HG02759 (cell line): ENCODE measurements at regions not wholly inside any gene's neighbourhood (a gene's known extent, or its start where the extent isn't known, plus 50 kb on each side); places are given as distances from the start of the nearest gene placed in this dataset.
"Not testable (repeated sequence)": the region's sequence is repeated elsewhere in the genome, so short reads cannot be mapped to it uniquely, and the experiment has no call there.

Experiments used
- ATAC-seq: cut with Tn5 transposase; IDR thresholded peaks from one replicate; pipeline ENCODE4 v1.9.1; 2021; ENCODE audit warnings: mild to moderate bottlenecking, moderate library complexity; ENCODE audit not compliant: unreplicated experiment

DNA sequence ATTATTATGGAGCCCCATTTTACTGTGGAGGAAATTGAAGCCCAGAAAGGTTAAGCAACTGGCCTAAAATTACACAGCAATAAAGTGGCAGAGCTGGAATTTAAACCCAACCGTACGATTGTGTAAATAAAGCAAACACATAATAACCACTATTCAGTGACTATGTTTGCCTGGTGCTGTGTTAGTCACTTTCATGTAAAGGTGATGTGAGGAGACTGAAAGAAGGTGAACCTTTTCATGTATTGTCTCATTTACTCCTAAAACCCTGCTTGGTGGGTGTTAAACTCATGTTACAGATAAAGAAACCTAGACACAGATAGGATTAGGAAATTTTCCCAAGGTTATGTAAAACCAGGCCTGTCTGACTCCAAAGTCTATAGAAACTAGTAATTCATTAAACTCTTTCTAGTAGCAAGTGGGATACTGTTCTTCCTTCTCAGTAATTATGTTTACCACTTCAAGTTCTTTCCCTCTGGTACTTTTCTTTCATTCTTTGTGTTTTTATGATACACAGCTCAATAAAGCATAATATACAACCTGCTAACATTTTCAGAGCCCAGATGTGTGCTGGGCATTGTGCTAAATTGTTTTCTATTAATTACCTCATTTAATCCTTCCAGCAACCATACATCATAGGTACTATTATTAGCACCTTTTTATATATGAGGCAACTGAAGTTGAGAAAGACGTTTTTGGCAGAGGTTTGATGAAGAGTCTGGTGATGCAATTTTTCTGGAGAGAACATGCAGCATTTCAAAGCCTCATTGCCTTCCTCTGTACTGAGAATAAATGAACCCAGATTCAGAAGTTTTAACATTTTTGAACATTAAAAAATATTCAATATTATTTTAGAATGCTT, 202.7 kb downstream of the SPRY1 start:
- peak; percentile 1 for ATAC-seq

DNA sequence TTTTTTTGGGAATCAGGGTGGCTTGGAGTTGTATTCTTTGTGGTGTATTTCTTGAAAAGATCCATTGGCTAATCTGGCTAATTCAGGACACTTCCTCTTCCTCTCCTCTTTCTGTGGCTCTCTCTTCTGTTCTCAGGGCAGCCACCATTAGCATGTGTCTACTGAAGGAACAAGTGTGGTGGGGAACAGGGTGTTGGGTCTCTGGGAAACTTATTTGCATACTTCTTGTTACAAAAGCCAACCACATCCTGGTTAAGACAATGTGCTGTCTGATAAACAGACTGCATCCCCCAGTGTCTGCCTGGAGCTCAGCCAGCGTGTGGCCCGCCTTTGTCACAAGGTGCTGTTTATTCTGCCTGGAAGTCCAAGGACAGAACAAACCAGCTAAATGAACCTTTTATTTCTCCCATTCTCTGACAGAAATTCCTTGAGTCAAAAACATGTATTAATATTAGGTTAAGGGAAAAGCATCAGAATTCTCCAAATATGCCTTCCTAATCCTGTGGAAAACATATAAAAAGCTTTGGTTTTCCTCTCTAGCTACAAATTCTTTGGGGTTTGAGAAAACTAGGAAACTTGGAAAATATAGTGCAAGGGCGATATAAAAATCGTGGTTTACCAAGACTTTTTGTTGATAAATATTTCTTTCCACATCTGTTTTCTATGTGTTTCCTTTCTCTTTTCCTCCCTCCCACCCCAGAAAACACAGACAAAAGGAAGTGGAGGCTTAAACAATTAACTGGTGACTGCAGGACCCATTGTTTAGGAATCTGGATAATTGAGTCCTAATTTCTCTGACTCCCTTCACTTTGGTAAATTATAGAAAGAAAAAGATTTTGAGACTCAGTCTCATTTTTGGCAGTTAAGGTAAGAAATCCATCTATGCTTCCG, 203.6 kb downstream of the SPRY1 start:
- ATAC-seq: peak; percentile 100

DNA sequence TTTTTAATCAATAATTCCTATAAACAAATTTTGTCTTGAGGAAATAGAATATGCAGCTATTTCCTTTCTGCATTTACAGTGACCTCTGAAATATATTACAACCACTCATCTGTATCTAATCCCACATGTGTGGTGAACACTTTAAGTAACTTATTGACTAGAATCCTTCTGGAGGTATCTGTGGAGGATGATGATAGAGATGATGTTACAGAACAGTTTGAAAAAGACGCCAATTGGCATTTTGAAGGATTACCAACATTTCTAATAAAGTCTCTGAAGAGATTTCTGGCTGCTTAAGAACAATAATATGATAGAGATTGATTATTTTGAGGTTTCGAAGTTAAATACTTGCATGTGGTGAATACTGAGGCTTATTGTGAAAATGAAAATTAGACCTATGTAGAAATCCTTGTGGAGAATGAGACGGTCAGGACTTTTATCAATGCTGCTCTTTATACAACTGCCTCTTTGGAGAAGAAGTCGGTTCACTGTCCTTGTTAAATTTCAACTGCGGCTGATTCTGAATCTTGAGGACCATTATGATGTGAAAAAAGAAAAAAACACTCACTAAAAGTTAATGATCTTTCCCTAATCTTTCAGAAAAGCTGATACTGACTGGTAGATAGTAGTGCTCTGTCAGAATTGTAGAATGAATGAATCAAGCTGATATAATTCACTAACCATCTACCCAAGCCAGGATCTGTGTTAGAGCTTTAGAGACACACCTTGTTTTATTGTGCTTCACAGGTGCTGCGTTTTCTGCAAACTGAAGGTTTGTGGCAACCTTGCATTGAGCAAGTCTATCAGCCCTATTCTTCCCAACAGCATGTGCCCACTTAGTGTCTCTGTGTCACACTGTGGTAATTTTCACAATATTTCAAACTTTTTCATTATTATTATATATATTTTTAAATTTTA, 204.7 kb downstream of the SPRY1 start:
- no peak for ATAC-seq

GRCh38 chr4:123602007-123602406, 205.4 kb downstream of the SPRY1 start:
- no peak for ATAC-seq

- ATAC-seq: no peak
These were observed 206.6 kb downstream of the SPRY1 start for GRCh38 chr4:123603165-123603564.

DNA sequence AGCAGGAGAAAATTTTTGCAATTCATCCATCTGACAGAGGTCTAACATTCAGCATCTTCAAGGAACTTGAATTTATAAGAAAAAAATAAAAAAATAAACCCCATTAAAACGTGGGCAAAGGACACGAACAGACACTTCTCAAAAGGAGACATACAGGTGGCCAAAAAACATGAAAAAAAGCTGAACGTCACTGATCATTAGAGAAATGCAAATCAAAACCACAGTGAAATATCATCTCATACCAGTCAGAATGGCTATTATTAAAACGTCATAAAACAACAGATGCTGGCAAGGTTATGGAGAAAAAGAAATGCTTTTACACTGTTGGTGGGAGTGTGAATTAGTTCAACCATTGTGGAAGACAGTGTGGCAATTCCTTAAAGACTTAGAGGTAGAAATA, 209.2 kb downstream of the SPRY1 start:
- not testable (repeated sequence) for ATAC-seq

DNA sequence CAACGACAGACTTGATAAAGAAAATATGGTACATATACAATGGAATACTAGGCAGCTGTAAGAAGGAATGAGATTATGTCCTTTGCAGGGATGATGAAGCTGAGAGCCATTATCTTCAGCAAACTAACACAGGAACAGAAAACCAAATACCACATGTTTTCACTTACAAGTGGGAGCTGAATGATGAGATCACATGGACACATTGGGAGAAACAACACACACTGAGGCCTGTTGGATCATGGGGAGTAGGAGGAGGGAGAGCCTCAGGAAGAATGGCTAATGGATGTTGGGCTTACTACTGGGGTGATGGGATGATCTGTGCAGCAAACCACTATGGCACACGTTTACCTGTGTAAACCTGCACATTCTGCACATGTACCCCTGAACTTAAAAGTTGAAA, 209.7 kb downstream of the SPRY1 start:
- ATAC-seq: no peak

DNA sequence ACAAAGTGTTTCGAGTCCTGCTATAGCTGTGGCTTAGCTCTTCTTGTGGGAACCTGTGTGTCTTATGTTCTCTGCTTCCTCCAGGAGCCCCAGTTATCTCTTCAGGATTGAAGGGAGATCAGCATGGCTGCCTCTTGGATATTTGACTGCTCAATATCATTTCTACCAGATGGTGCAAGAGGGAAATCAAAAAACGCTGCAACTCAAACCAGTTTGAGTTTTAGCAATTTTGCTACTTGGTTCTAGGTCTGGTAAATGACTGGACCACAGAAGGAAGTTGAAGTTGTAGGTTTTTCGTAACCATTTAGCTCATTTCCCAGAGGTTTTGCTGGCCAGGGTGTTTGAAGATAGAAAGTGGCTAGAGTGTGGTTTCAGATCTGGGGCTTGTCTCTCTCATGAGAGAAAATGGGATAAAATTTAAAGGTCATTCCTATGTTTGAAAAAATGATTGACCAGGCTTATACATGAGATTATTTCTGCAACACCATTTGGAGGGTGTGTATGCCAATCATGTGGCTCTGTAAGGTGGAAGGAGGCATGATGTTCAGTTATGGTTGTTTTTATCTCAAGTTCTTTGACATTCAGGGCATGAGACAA, 210.4 kb downstream of the SPRY1 start:
- ATAC-seq: peak; percentile 52

DNA sequence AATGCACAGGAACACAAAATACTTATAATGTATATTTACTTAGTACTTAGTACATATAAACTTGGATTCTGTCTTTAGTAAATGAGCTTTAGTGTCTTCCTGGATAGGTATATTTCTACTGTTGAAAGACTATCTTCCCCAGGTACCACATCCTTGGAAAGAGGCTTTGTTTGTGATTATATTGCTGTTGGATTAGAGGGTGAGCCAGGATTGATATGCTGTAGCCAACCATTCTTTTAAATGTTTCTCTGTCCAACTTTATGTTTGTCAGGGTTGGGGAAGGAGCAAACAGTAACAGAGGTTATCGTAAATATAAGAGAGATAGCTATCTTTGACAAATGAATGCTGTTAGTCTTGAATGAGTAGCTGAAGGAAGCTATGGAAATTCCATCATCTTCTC, 213.2 kb downstream of the SPRY1 start:
- ATAC-seq: no peak

DNA sequence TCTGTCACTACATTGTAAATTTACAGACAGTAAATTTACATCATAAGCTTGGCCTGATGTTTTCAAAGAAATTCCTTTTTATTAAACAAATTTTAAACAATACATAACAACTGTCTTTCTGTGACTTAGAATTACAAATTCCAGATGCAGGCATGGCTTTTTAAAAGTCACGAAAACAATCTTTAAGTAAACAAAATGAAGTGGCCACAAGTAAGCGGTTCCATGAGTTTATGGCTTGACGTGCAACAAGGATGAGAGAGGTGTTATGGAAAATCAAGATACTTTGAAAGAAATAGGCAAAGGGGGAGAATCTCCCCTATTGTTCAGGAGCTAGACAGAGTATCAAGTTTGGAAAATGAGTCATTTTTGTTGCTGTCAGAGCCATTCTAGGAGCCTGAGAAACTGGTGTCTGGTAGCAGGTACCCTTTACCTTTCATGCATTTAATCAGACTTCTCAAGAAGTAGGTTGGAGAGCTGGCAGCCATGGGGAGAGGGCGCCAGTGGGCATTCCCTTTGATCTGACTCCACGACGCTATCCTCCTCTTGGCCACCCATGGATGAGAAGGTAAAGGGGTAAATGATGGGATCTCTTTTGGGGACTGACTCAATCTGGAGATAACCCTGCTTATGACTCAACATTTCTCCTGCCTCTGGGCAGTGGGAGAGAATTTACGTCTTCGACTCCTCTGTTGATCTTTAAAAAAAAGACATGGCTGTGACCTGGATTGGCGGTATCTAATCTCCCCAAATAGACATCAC, 217.2 kb downstream of the SPRY1 start:
- no peak for ATAC-seq

DNA sequence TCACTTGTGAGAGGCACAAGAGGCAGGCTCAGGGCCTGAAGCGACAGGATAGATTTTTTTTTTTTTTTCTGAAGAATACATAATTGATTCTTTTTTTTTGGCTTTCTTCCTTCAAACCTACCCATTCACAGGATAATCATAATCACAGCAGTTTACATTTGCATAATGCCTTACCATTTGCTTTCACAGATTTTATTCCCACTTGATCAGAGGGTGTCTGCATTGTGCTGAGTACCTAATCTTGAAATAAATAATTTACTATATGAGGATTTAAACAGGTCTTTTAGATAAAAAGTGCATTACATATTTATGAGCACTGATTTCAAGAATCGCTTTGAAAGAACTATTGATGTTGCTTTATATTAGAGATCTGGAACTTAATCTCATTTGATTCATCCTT, 219.3 kb downstream of the SPRY1 start:
- ATAC-seq: no peak

DNA sequence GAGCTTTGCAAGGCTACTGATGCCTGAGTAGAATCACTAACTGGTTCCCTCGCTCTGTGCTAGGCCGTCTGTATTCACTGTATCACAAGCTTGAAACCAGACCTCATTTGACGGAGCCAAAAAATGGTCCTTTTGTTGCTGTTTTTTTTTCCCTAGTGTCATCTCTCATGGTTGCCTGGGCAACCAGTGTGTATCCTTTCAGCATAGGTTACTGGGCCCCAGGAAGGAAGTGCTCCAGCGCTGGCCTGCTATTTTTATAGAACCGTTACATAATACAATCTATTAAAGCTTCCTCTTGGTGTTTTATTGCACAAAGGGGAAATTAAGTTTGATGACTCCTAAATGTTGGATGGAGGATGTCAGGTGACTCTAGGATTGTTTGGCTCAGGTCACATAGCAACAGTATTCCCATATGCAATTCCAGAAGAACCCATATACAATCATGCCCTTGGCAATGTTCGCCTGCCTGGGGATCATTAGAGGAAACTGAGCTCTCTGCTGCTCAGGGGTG, 220.4 kb downstream of the SPRY1 start:
- ATAC-seq: peak; percentile 72

DNA sequence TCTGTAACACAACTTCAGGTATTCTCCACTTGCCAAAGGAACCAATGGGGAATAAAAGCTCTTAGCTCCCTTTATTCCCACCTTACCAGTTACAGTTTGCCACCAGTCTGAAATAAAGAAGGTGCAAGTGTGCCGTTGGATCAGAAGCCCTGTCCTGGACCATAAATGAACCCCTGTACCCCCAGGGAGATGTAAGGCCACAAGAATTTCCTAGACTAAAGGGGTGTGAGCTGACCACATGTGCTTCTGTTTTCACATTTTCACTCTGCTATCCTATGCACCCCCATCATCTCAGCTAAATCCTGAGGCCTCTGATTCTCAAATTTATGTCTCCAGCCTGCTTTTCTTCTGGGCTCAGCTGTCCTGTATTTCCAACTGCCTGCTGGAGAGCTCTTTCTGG, 221.2 kb downstream of the SPRY1 start:
- no peak for ATAC-seq

DNA sequence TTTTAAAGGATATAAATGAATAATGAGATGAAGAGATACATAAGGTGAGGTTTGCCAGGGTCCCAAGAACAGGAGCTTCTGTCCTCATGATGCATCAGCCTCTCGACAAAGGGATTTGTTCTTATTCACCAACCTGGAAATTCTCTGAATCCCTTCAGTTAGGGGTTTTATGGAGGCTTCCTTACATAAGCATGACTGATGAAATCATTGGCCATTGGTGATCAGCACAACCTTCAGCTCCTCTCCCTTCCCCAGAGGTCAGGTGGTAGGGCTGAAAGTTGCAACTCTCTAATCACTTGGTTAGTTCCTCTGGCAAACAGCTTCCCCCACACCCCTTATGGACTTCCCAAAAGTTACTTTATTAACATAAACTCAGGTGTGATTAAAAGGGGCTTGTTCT, 222.0 kb downstream of the SPRY1 start:
- ATAC-seq: no peak

GRCh38 chr4:123619326-123619725, 222.7 kb downstream of the SPRY1 start:
- ATAC-seq: no peak

- ATAC-seq: no peak
These were observed 223.3 kb downstream of the SPRY1 start for GRCh38 chr4:123619895-123620294.

DNA sequence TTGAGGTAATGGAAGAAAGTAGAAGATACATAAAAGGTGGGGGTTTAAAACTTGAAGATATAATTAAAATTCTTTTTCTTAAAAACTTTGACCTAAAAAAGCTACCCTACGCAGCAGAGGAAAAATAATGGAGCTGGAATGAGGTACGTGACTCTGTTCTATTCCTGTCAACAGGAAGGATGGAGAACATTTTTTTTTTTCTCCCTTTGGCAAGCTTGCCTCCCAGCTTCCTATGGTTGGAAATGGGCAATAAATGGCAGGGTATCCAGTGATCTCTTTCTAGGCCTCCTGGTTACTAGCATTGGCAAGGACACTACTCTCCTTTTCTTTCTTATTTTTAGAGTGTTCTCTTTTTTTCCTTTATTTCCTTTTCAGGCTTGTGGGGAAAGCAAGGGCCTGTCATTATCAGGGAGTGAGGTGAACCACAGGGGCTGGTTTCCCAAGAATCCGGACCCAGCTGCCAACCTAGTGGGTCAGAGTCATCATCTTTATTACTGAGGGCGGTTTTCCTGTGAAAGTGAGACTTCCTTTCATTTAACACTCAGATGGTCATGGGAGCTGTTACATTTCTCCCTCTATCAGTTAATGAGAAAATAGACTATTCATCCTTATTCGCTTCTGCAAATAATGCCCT, 224.6 kb downstream of the SPRY1 start:
- ATAC-seq: no peak

DNA sequence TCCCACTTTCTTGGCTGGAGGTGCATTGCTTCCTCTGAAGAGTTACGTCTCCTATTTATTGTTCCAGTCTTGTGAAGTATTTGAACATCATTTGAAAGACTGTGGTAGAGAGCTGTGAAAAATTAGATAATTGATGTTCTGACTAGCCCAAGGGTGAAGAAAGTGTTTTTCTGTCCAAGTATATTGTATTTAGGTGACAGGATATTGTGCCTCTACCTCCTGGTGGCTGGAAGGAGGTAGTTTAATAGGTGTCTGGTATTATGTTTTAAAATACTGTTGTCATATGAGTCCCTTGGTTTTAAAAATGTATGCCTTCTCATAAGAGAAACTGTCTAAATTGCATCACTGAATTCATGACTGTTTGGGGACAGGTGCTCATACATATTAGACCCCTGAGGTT, 226.0 kb downstream of the SPRY1 start:
- no peak for ATAC-seq

DNA sequence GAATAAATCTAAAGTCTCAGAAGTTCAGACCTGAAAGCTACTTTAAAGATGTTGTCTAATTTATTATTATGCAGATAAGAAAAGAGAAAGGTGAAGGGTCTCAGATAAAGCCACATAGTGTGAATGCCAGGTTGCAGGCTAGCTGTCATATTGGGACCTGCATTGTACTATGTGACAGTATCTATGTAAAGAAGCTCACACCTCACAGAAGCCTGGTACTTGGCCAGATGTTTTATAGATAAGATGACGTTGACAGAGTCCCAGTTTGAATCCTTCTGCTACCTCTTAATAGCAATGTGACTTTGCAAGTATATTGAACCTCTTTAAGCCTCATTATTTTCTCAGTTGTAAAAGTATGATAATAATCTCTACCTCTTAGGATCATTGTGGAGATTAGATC, 227.0 kb downstream of the SPRY1 start:
- ATAC-seq: no peak
